ENCODE measurements at regions not wholly inside any gene's neighbourhood (a gene's known extent, or its start where the extent isn't known, plus 50 kb on each side); places are given as distances from the start of the nearest gene placed in this dataset.
"Not testable (repeated sequence)": the region's sequence is repeated elsewhere in the genome, so short reads cannot be mapped to it uniquely, and the experiment has no call there.

DNA sequence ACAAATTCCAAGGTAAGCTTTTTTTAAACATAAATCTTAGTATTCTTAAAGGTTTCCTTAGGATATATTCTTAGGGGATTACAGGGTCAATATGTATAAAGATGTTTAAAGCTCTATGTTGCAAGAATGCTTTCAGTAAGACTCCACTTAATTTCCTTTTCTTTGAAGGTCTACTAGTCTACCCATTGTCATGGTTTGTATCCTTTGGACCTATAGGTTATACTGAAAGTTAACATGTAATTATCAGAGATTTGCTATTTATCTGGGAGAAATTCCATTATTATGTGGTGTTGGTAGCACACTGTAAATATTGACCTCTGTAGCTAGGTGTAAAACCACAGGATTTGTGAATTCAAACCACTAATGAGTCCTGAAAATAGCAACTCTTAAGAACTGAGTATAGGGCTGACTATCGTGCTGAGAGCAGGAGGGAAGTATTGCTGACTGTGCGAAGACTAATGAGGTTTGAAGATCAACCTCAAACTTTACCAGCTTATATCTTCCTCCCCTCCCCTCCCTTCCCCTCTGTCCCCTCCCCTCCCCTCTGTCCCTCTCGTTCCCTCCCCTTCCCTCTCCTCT lies 85.6 kb downstream of the GADD45G start:
- Histone ChIP-seq H3K36me3 (replicated peaks) (no peaks in the 10 kb centered on the region), H3K4me3 (ENCODE audit: low read depth, low read length) (no peak overlapping the region), H3K27ac (no peak overlapping the region), H3K27me3 (replicated peaks) (no peaks in the 10 kb centered on the region)
- in situ Hi-C loops (cut with HindIII; ENCODE audit: low pct_ligation_motif_present, low sequenced_read_pairs): no loop called here
- TF ChIP-seq, protein P1, sequence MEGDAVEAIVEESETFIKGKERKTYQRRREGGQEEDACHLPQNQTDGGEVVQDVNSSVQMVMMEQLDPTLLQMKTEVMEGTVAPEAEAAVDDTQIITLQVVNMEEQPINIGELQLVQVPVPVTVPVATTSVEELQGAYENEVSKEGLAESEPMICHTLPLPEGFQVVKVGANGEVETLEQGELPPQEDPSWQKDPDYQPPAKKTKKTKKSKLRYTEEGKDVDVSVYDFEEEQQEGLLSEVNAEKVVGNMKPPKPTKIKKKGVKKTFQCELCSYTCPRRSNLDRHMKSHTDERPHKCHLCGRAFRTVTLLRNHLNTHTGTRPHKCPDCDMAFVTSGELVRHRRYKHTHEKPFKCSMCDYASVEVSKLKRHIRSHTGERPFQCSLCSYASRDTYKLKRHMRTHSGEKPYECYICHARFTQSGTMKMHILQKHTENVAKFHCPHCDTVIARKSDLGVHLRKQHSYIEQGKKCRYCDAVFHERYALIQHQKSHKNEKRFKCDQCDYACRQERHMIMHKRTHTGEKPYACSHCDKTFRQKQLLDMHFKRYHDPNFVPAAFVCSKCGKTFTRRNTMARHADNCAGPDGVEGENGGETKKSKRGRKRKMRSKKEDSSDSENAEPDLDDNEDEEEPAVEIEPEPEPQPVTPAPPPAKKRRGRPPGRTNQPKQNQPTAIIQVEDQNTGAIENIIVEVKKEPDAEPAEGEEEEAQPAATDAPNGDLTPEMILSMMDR (IDR thresholded peaks at IDR 0.05; ENCODE audit: low read depth, low read length, missing control alignments): no peak
- no peak for DNase-seq

DNA sequence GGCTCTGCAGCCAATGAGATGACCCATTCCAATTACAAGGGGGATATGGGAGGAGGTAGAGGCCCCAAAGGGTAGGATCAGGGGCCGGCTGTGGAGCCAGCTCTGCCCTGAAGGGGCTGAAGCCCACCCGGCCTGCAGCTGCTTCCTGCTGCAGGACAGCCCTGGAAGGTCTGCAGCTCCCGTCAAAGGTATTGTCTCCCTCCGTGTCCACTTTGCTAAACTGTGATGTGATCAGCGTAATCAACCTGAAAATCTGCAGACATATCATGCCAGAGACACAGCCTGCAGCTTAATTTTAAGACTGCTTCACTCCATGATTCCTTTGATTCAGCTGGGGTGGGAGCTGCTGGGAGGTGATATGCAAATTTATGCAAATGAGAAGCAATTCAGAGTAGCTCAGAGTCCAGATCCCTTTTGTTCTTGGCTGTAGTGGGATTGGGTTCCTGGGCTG lies 90.7 kb downstream of the GADD45G start:
- no peak for DNase-seq
- Histone ChIP-seq H3K4me3 (ENCODE audit: low read depth, low read length) (no peak overlapping the region), H3K27me3 (replicated peaks) (no peaks in the 10 kb centered on the region), H3K27ac (no peak overlapping the region), H3K36me3 (replicated peaks) (no peaks in the 10 kb centered on the region)
- in situ Hi-C loops (cut with HindIII; ENCODE audit: low pct_ligation_motif_present, low sequenced_read_pairs): no loop called here
- TF ChIP-seq, protein P1 (IDR thresholded peaks at IDR 0.05; ENCODE audit: low read depth, low read length, missing control alignments): no peak

DNA sequence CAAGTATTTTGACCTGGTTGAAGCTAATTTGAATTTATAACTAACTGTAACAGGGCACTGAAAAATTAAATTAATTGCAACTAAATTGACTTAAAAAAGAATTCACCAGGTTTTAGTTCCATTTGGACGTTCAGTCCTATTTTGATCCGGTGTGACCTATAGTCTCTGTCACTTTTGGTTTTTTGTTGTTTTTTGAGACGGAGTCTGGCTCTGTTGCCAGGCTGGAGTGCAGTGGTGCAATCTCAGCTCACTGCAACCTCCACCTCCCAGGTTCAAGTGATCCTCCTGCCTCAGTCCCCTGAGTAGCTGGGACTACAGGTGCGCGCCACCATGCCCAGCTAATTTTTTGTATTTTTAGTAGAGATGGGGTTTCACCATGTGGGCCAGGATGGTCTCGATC lies 91.2 kb downstream of the GADD45G start:
- H3K36me3 ChIP-seq (replicated peaks); in situ Hi-C loops (cut with HindIII; ENCODE audit: low pct_ligation_motif_present, low sequenced_read_pairs); H3K4me3 ChIP-seq (ENCODE audit: low read depth, low read length); H3K27ac ChIP-seq; H3K27me3 ChIP-seq (replicated peaks); DNase-seq: not testable (repeated sequence)

DNA sequence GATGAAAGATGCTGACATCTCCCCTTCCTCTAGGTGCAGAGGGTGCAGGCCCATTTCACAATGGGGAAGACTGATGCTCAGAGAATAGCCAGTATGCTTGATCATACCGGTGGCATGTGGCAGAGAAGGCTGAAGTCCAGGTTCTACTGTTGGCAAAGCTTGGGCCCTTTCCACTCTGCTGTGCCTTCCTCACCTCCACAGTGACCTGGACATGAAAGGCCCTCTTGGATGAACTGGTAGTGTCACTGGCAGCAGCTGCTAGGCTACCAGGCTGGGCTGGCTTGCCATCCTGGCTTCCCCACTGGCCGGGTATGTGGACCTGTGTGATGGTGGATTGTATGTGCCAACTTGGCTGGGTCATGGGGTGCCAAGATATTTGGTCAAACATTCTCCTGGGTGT lies 92.0 kb downstream of the GADD45G start:
- Histone ChIP-seq H3K36me3 (replicated peaks) (no peaks in the 10 kb centered on the region), H3K27me3 (replicated peaks) (no peaks in the 10 kb centered on the region)
- in situ Hi-C loops (cut with HindIII; ENCODE audit: low pct_ligation_motif_present, low sequenced_read_pairs): no loop called here

DNA sequence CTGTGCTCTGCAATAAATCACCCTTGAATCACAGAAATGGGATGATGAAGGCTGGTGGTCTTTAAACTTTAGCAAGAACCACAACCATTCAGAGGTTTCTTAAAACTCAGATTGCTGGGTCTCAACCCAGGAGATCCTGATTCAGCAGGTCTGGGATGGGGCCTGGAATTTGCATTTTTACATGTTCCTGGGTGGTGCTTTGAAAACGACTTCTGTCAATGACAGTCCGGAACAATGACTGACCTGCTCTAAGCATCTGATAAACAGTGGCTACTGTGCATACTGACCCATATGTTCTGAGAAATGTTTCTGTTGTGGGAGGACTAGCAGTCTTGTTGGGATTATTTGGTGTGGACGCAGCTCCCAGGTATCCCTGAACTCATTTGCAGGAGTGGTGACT lies 92.7 kb downstream of the GADD45G start:
- TF ChIP-seq, protein P1 (IDR thresholded peaks at IDR 0.05; ENCODE audit: low read depth, low read length, missing control alignments): no peak
- Histone ChIP-seq H3K27me3 (replicated peaks) (no peaks in the 10 kb centered on the region), H3K4me3 (ENCODE audit: low read depth, low read length) (no peak overlapping the region), H3K27ac (no peak overlapping the region), H3K36me3 (replicated peaks) (no peaks in the 10 kb centered on the region)
- in situ Hi-C loops (cut with HindIII; ENCODE audit: low pct_ligation_motif_present, low sequenced_read_pairs): no loop called here
- DNase-seq: no peak

More for the DNA sequence above, 92.0 kb downstream of the GADD45G start:
- H3K27ac ChIP-seq: no peak overlapping the region
- TF ChIP-seq, protein P1 (IDR thresholded peaks at IDR 0.05; ENCODE audit: low read depth, low read length, missing control alignments): no peak
- H3K4me3 ChIP-seq (ENCODE audit: low read depth, low read length): no peak overlapping the region
- no peak for DNase-seq

DNA sequence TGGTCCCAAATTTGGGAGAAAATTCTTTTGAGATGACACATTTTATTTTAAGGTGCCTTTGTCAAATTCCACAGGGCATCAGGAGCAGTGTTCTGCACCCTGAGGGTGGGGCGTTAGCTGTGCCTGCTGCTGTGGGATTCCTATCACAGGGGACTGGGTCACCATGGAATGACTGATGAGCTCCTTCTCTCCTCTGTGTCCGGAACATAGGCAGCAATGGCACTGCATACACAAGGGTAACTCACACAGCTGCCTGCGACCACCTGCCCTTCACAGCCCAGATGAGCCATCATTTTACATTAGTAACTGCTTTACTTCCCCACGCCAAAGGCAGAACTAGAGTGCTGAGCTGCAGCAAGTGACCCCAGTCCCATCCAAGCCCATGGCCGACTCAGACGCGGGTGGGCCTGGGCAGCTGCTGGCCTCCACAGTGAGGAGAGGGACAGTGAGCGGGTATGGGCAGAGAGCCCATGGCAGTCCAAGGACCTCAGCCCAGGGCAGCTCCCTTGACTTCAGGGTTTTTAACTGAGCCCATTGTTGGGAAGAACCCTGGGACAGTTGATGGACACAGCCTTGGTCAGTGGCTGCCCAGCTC lies 93.7 kb downstream of the GADD45G start:
- H3K27ac ChIP-seq: no peak overlapping the region
- TF ChIP-seq, protein P1 (IDR thresholded peaks at IDR 0.05; ENCODE audit: low read depth, low read length, missing control alignments): no peak
- no peak overlapping the region for H3K4me3 ChIP-seq (ENCODE audit: low read depth, low read length)
- in situ Hi-C loops (cut with HindIII; ENCODE audit: low pct_ligation_motif_present, low sequenced_read_pairs): no loop called here
- no peak for DNase-seq
- no peaks in the 10 kb centered on the region for H3K36me3 ChIP-seq (replicated peaks)
- no peaks in the 10 kb centered on the region for H3K27me3 ChIP-seq (replicated peaks)

Measured in brain microvascular endothelial cell (primary cell).